Right lobe of liver (tissue), 6 donors: ENCODE measurements at regions not wholly inside any gene's neighbourhood (a gene's known extent, or its start where the extent isn't known, plus 50 kb on each side); places are given as distances from the start of the nearest gene placed in this dataset.

Experiments used
- ATAC-seq, 4 donors: fragments of 200-7000 bp; cut with Tn5 transposase; one replicate each; pipeline ENCODE4 v1.9.1; 2020; ENCODE audit warnings: mild to moderate bottlenecking in 4 of 4, moderate library complexity in 4 of 4
- DNase-seq, 3 donors: peaks; one replicate each; pipeline ENCODE4 v3.0.0-alpha.2; 2020
- H3K27ac ChIP-seq, 3 donors: fragments of 200-600 bp; one replicate each; pipeline ENCODE4 v1.8.0; 2022
- H3K27me3 ChIP-seq, 2 donors: fragments of 200-600 bp; one replicate each; pipeline ENCODE4 v1.8.0; 2022
- H3K36me3 ChIP-seq, 4 donors: fragments of 200-600 bp; sonication (generic) in 1 of 4; one replicate each; pipeline versions ENCODE4 v1.5.1 to v1.8.0; 2017 to 2022; ENCODE audit warnings: control low read depth in 1 of 4
- H3K4me1 ChIP-seq, 4 donors: fragments of 200-600 bp; sonication (generic) in 1 of 4; one replicate each; pipeline versions ENCODE4 v1.5.1 to v1.8.0; 2017 to 2022; ENCODE audit warnings: control low read depth in 1 of 4
- H3K4me3 ChIP-seq, 3 donors: fragments of 200-600 bp; one replicate each; pipeline ENCODE4 v1.8.0; 2022
- H3K9me3 ChIP-seq, 4 donors: fragments of 200-600 bp; sonication (generic) in 1 of 4; one replicate each; pipeline versions ENCODE4 v1.5.1 to v1.8.0; 2017 to 2022; ENCODE audit warnings: control low read depth in 1 of 4
- CTCF ChIP-seq, 4 donors: fragments of 200-600 bp in 3 of 4; fragments of 450-650 bp in 1 of 4; IDR thresholded peaks; one replicate each; pipeline versions ENCODE4 v1.5.1 to v1.8.0; 2016 to 2022; ENCODE audit warnings: antibody characterized with exemption in 4 of 4, mild to moderate bottlenecking in 2 of 4
- POLR2A ChIP-seq: fragments of 450-650 bp; IDR thresholded peaks from one replicate; pipeline ENCODE4 v1.6.1; 2017; ENCODE audit warnings: antibody characterized with exemption, mild to moderate bottlenecking
- WGBS: methylation state at CpG from one replicate; pipeline ENCODE4 v1.1.6; 2018; ENCODE audit warnings: low coverage, low lambda C conversion rate; ENCODE audit not compliant: insufficient coverage; ENCODE audit errors: missing lambda C conversion rate; 5-methylcytosine and 5-hydroxymethylcytosine counted together
- intact Hi-C, 2 donors: fragments of 100-400 bp; cut with DNase I; formaldehyde crosslinking; loops; one replicate each; pipeline versions ENCODE4 v1.11.2 to v1.14.1; 2022
- donor health status: DM: no; HTN: yes; CAD: no.
- donor health status: DM: no; HTN: no; CAD: no.
- donor health status: DM: no; HTN: no; CAD: no.
- donor health status: DM: no; HTN: yes; CAD: no.
- donor health status: DM: no; HTN: yes; CAD: no.

GRCh38 chr4:23970201-23970850 is 80.5 kb upstream of the PPARGC1A start:
- no peak overlapping the region for H3K4me3 ChIP-seq
- TF ChIP-seq CTCF (IDR thresholded peaks at IDR 0.05) (no peak), POLR2A (no peak)

GRCh38 chr4:23969635-23970145 is 79.8 kb upstream of the PPARGC1A start:
- TF ChIP-seq CTCF (IDR thresholded peaks at IDR 0.05) (no peak), POLR2A (no peak)
- Histone ChIP-seq H3K9me3 (no peaks in the 10 kb centered on the region), H3K4me1 (peaks cover 0 to 15% (median 0%) of the 10 kb centered on the region in 4 donors), H3K36me3 (no peaks in the 10 kb centered on the region), H3K27me3 (no peaks in the 10 kb centered on the region), H3K4me3 (no peak overlapping the region), H3K27ac (peak overlapping the region in 1 of 3 donors; percentile 21)
- ATAC-seq (no peak), DNase-seq (no peak)
- intact Hi-C loops = no loop called here
- 48% methylated on average over 4 of the region's 4 CpGs for WGBS

More at GRCh38 chr4:23970201-23970850, 80.5 kb upstream of the PPARGC1A start:
- no peaks in the 10 kb centered on the region for H3K36me3 ChIP-seq
- H3K27ac ChIP-seq = peak overlapping the region in 2 of 3 donors; percentile 19 to 21
- ATAC-seq (peak; percentile 69 to 93 (median 84)), DNase-seq (peak in 1 of 3 donors; percentile 57)
- no peaks in the 10 kb centered on the region for H3K9me3 ChIP-seq
- no peaks in the 10 kb centered on the region for H3K27me3 ChIP-seq
- H3K4me1 ChIP-seq = peaks cover 0 to 15% (median 0%) of the 10 kb centered on the region in 4 donors
- intact Hi-C loops = no loop called here
- WGBS = 32% methylated on average over 6 of the region's 6 CpGs

- no peaks in the 10 kb centered on the region for H3K27me3 ChIP-seq
- DNase-seq (no peak), ATAC-seq (no peak)
- no peak for TF ChIP-seq POLR2A
- TF ChIP-seq CTCF (IDR thresholded peaks at IDR 0.05) = no peak
- H3K36me3 ChIP-seq = no peaks in the 10 kb centered on the region
- intact Hi-C loops = no loop called here
- H3K4me3 ChIP-seq = no peak overlapping the region
- WGBS = 93% methylated on average over 10 of the region's 10 CpGs
- H3K4me1 ChIP-seq = peaks cover 0 to 15% (median 0%) of the 10 kb centered on the region in 4 donors
- H3K27ac ChIP-seq = no peak overlapping the region
- no peaks in the 10 kb centered on the region for H3K9me3 ChIP-seq
These were observed 77.4 kb upstream of the PPARGC1A start for GRCh38 chr4:23967281-23967680.

GRCh38 chr4:23966725-23967124 is 76.9 kb upstream of the PPARGC1A start:
- DNase-seq (no peak), ATAC-seq (no peak)
- WGBS = 80% methylated on average over 1 of the region's 1 CpG
- Histone ChIP-seq H3K4me1 (peaks cover 0 to 15% (median 0%) of the 10 kb centered on the region in 4 donors), H3K36me3 (no peaks in the 10 kb centered on the region), H3K27me3 (no peaks in the 10 kb centered on the region), H3K9me3 (no peaks in the 10 kb centered on the region), H3K4me3 (no peak overlapping the region), H3K27ac (no peak overlapping the region)
- intact Hi-C loops = no loop called here
- TF ChIP-seq POLR2A = no peak
- peak in 2 of 4 donors; percentile 14 to 26 for TF ChIP-seq CTCF (IDR thresholded peaks at IDR 0.05)
